PC-9 (cell line): ENCODE measurements at regions not wholly inside any gene's neighbourhood (a gene's known extent, or its start where the extent isn't known, plus 50 kb on each side); places are given as distances from the start of the nearest gene placed in this dataset.

ENCODE experiments used
- CTCF ChIP-seq: fragments of 200-600 bp; sonication (generic); conservative IDR thresholded peaks from 2 replicates; pipeline ENCODE4 v1.6.1; 2017; ENCODE audit warnings: mixed run types, antibody characterized with exemption, mild to moderate bottlenecking, moderate library complexity
- EZH2 ChIP-seq: fragments of 200-600 bp; sonication (generic); IDR thresholded peaks from 2 replicates; pipeline ENCODE4 v1.8.0; 2017; ENCODE audit warnings: antibody characterized with exemption, low read depth

- TF ChIP-seq CTCF, result no peak
- TF ChIP-seq EZH2, result no peak
Observed at GRCh38 chr21:23817337-23817736, 1789.9 kb downstream of the MRPL39 start.
